Erythroblast (primary cell): ENCODE measurements at regions not wholly inside any gene's neighbourhood (a gene's known extent, or its start where the extent isn't known, plus 50 kb on each side); places are given as distances from the start of the nearest gene placed in this dataset.
"Not testable (repeated sequence)": the region's sequence is repeated elsewhere in the genome, so short reads cannot be mapped to it uniquely, and the experiment has no call there.

Source experiments
- GATA1 ChIP-seq: IDR thresholded peaks from 2 replicates; pipeline ENCODE4 v1.6.1; 2011; ENCODE audit warnings: low read depth, mild to moderate bottlenecking, control low read depth, low read length, moderate library complexity
- POLR2A ChIP-seq: IDR thresholded peaks from 2 replicates; pipeline ENCODE4 v1.6.1; 2011; ENCODE audit warnings: mild to moderate bottlenecking, low read length

GRCh38 chrX:34320424-34320823, 188.3 kb upstream of the FAM47A start:
- TF ChIP-seq POLR2A, GATA1: not testable (repeated sequence)
